Embryonic facial prominence (tissue), 1 donor: ENCODE measurements at regions not wholly inside any gene's neighbourhood (a gene's known extent, or its start where the extent isn't known, plus 50 kb on each side); places are given as distances from the start of the nearest gene placed in this dataset.
"Not testable (repeated sequence)": the region's sequence is repeated elsewhere in the genome, so short reads cannot be mapped to it uniquely, and the experiment has no call there.

Experiments used
- DNase-seq: peaks from one replicate; pipeline ENCODE4 v3.0.0-alpha.2; 2016; ENCODE audit errors: extremely low spot score

GRCh38 chr1:99501871-99502270, 144.0 kb upstream of the PALMD start:
- DNase-seq: no peak

- no peak for DNase-seq
Observed at GRCh38 chr1:99502400-99502799, 143.5 kb upstream of the PALMD start.

DNA sequence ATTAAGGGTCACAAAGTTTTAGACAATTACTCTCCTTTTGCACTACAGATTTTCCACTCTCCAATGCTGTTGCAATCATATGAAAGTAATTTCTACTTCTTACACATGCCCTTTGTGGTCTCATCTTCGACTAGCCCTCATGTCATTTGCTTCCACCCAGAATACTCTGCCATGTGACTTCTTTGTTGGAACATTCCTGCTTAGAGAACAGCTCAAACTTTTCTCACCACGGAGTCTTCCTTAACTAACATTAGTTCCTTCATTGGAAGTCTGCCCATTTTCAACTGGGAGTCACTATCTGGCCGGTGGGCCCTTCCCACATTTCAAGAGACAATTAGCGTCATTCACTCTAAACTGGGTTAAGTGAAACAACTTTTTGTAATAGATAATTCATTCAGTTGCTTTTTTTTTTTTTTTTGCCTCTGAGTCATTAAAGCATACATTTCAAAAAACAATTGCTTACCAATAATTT, 142.6 kb upstream of the PALMD start:
- no peak for DNase-seq

- no peak for DNase-seq
Observed at GRCh38 chr1:99504287-99504686, 141.6 kb upstream of the PALMD start.

DNA sequence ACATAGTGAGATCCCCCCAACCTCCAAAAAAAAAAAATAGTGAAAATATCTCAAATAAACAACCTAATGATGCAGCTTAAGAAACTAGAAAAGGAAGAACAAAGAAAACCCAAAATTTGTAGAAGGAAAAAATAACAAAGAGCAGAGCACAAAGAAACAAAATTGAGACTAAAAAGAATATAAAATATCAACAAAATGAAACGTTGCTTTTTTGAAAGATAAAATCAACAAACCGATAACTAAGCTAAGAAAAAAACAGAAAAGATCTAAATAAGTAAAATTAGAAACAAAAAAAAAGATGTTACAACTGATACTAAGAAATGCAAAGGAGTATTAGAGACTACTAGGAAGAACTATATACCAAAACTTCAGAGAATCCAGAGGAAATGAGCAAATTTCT, 139.3 kb upstream of the PALMD start:
- no peak for DNase-seq

GRCh38 chr1:99507446-99507845, 138.5 kb upstream of the PALMD start:
- not testable (repeated sequence) for DNase-seq

DNA sequence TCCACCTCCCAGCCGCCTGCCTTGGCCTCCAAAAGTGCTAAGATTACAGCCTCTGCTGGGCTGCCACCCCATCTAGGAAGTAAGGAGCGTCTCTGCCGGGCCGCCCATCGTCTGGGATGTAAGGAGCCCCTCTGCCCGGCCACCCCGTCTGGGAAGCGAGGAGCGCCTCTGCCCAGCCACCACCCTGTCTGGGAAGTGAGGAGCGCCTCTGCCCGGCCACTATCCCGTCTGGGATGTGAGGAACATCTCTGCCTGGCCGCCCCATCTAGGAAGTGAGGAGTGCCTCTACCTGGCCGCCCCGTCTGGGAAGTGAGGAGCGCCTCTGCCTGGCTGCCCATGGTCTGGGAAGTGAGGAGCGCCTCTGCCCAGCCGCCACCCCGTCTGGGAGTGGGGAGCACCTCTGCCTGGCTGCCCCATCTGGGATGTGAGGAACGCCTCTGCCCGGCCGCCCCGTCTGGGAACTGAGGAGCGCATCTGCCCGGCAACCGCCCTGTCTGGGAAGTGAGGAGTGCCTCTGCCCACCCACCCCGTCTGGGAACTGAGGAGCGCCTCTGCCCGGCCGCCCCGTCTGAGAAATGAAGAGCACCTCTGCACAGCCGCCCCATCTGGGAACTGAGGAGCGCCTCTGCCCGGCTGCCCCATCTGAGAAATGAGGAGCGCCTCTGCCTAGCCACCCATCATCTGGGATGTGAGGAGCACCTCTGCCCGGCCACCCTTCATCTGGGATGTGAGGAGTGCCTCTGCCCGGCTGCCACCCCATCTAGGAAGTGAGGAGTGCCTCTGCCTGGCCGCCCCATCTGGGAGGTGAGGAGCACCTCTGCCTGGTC, 137.8 kb upstream of the PALMD start:
- DNase-seq: no peak

GRCh38 chr1:99508733-99509445, 137.0 kb upstream of the PALMD start:
- DNase-seq: not testable (repeated sequence)

DNA sequence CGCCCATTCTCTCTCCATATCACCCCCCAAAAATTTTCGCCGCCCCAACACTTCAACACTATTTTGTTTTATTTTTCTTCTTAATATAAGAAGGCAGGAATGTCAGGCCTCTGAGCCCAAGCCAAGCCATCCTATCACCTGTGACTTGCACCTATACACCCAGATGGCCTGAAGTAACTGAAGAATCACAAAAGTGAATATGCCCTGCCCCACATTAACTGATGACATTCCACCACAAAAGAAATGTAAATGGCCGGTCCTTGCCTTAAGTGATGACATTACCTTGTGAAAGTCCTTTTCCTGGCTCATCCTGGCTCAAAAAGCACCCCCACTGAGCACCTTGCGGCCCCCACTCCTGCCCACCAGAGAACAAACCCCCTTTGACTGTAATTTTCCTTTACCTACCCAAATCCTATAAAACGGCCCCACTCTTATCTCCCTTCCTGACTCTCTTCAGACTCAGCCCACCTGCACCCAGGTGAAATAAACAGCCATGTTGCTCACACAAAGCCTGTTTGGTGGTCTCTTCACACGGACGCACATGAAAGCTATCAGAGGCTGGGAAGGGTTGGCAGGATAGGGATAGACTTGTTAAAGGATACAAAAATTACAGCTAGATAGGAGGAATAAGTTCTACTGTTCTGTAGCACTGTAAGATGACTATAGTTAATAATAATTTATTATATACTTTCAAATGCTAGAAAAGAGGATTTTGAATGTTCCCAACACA, 130.9 kb upstream of the PALMD start:
- not testable (repeated sequence) for DNase-seq

DNA sequence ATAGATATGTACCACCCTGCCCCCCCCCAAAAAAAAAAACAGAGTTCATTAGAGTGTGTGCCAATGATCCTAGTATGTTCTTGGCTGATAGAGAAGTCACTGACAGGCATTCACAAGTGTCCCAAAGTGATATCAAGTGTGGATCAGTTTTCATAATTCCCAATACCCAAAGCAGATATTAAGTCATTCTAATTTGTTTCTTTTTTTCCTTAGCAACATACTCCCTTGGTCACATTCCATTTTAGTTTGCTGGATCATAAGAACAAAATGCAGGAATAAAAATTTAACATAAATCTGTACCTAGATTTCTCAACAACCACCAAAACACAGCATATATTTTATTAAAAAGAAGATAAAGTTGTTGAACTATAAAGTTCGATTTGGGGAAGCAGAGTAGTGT, 129.8 kb upstream of the PALMD start:
- DNase-seq: no peak

DNA sequence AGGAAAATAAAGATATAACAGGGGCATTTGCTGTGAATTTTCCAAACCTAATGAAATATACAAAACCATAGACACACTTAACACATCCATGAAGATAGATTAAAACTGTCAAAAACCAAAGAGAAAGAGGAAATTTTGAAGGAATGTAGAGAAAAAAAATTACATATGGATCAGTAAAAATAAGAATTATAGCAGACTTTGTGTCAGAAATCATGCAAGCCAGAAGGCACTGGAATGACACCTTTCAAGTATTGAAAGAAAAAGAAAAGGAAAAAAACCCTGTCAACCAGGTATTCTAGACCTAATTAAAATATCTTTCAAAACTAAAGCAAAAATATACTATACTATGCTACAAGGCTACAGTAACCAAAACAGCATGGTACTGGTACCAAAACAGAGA, 125.8 kb upstream of the PALMD start:
- DNase-seq: no peak

- DNase-seq: no peak
Observed at GRCh38 chr1:99525331-99525730, 120.6 kb upstream of the PALMD start.

GRCh38 chr1:99527078-99527477, 118.8 kb upstream of the PALMD start:
- DNase-seq: no peak

- DNase-seq: no peak
Observed at GRCh38 chr1:99527545-99527944, 118.4 kb upstream of the PALMD start.

DNA sequence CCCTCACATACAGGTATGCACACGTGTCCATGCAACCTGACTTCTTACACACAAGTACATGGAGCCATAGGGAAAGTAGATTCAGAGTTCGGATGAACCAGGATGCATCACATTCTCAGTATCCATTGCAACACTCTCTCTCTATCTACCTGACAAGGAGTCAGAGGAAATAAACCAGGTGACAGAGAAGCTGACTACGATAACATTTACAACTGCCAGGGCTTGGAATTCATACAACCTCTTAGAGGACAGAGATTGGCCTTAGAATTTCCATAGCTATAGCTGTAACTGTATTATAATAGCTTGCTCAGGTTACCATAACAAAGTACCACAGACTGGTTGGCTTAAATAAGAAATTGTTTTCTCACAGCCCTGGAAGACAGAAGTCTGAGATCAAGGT, 116.9 kb upstream of the PALMD start:
- DNase-seq: no peak

DNA sequence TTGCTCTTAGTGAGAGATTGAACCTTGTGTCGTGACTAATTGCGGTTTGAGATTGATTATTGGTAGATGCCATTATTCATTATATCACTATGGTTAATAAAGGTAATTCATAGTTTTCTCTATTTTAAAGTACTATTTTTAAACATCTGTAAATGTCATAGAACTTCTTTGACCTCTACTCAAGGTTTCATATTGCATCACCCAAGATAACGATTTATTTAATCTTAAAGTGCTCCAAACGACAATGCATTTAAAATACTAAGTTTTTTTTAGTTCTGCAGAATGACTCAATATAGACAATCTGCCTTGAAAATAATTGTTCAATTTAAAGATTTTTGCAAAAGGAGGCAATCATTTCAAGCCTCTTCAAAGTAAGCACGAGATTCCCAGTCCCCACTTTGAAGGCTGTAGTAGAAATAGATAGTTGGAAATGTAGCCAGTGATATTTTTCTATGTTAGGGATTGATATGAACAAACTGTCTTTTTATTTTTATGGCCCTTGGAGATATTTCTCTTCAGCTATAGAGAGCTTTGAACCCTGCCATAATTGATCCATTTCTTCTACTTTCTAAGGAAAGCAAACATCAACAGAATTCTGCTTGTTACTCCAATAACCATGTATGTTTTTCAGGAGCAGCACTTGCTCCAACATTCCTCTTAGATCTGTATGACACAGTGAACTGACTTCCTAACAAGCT, 114.2 kb upstream of the PALMD start:
- no peak for DNase-seq

GRCh38 chr1:99532276-99532580, 113.7 kb upstream of the PALMD start:
- no peak for DNase-seq

GRCh38 chr1:99533909-99534637, 111.8 kb upstream of the PALMD start:
- DNase-seq: no peak

DNA sequence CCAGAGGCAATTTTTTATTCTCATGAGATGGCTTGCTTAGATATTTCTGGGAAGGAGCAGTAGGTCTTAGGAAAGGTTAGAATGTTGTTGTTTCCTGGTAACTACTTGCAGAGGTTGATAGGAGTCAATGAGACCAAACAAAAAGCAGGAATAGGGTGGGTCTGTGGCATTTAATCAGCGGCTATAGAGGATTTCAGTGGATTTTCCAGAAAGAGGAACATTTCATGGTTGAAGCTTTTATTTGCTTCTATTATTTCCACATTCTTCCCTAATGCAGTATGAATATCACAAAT, 111.3 kb upstream of the PALMD start:
- no peak for DNase-seq

DNA sequence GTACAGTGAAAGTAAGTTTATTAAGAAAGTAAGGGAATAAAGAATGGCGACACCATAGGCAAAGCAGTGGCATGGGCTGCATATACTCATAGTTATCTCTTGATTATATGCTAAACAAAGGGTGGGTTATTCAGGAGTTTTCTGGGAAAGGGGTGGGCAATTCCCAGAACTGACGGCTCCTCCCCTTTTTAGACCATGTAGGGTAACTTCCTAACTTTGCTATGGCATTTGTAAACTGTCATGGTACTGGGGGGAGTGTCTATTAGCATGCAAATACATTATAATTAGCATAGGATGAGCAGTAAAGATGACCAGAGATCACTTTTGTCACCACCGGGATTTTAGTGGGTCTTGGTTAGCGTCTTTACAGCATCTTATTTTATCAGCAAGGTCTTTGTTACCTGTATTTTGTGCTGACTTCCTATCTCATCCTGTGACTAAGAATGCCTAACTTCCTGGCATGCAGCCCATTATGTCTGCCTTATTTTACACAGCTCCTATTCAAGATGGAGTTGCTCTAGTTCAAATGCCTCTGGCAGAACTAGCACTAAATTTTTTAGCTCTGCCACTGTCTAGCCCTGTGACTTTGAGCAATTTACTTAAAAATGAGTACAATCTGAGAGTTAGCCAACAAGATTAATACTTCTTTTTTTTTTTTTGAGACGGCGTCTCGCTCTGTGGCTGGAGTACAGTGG, 110.3 kb upstream of the PALMD start:
- no peak for DNase-seq
